Activated naive CD8-positive, alpha-beta T cell treated with anti-CD3 and anti-CD28 coated beads, Interleukin-2, amount 10 ng/mL, durations not matched to agents 7 days and 5 days (primary cell): ENCODE measurements at regions not wholly inside any gene's neighbourhood (a gene's known extent, or its start where the extent isn't known, plus 50 kb on each side); places are given as distances from the start of the nearest gene placed in this dataset.
"Not testable (repeated sequence)": the region's sequence is repeated elsewhere in the genome, so short reads cannot be mapped to it uniquely, and the experiment has no call there.

ENCODE experiments used
- ATAC-seq: fragments of 150-1000 bp; cut with Tn5 transposase; one replicate; pipeline ENCODE4 v1.10.0; 2021; ENCODE audit warnings: low read depth, moderate library complexity
- POLR2A ChIA-PET: fragments of 350-600 bp; sonication (Branson Sonifier 250); formaldehyde crosslinking; loops from one replicate; lab custom pipeline; 2021; ENCODE audit warnings: antibody characterized with exemption; lab: Charles Lee
- DNase-seq: peaks from one replicate; pipeline ENCODE4 v3.0.0; 2021
- H3K27ac Mint-ChIP-seq: one replicate; pipeline ENCODE4 v1.8.0; 2022; ENCODE audit warnings: mild to moderate bottlenecking, mixed read lengths
- H3K27me3 Mint-ChIP-seq: one replicate; pipeline ENCODE4 v1.8.0; 2022; ENCODE audit warnings: mild to moderate bottlenecking, moderate library complexity, mixed read lengths
- H3K36me3 Mint-ChIP-seq: one replicate; pipeline ENCODE4 v1.8.0; 2021; ENCODE audit warnings: mild to moderate bottlenecking, mixed read lengths
- H3K4me1 Mint-ChIP-seq: one replicate; pipeline ENCODE4 v1.8.0; 2021; ENCODE audit warnings: mixed read lengths
- H3K4me3 Mint-ChIP-seq: one replicate; pipeline ENCODE4 v1.8.0; 2022; ENCODE audit warnings: mild to moderate bottlenecking, moderate library complexity, mixed read lengths
- H3K9me3 Mint-ChIP-seq: one replicate; pipeline ENCODE4 v1.8.0; 2021; ENCODE audit warnings: mixed read lengths

DNA sequence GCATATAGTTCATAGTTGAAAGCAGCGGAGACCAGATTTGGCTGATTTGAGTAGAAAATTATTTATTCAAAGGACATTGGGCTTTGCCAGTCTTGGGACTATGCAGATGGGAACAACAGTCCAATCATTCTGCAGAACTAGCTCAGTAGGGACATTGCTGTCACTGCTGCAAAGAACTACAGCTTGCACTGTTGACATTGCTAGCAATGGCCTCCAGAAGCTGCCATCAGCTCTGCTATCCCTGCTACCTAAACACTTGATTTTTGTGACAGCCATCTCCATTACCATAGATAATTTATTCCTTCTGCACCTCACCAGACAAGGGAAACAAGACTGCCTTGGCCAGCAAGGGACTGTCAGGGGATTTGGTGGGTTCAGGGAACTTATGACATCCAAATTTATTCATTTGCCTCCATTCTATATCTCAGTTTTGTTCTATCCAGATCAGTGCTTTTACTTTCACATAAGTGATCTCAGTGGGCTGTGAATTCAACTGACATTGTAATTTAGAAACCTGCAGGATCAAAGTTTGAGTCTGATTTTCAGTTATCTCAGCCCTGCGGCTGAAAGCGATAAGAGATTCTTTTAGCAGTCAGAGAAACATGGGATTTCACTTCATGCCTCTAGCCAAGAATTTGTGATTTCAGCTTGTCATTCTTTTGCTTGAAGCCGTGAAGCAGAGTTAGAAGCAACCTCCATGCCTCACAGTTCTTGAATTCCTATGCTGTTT, 136.7 kb upstream of the FBXO33 start:
- no peaks in the 10 kb centered on the region for H3K27me3 Mint-ChIP-seq
- DNase-seq (no peak), ATAC-seq (no peak)
- H3K36me3 Mint-ChIP-seq: no peaks in the 10 kb centered on the region
- no peaks in the 10 kb centered on the region for H3K4me1 Mint-ChIP-seq
- H3K9me3 Mint-ChIP-seq: peaks cover 6% of the 10 kb centered on the region
- POLR2A ChIA-PET: no interaction called here
- H3K4me3 Mint-ChIP-seq: no peak overlapping the region
- no peak overlapping the region for H3K27ac Mint-ChIP-seq

DNA sequence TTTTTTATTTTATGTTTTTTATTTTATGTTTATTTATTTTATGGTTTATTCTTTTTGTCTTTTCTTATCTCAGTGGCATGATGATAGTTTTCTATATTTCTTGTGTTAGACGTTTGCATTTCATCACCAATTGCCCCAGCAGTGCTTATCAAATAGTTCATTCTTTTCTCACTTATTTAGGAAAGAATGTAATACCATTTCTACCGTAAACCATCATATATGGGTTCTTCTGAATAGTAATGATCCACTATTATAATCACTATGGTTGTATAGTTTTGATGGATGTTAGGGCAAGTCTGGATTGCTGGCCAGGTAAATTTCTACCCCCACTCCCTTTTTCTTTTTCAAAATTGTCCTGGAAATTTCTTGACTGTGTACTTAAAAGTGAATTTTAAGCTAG, 134.6 kb upstream of the FBXO33 start:
- no peak overlapping the region for H3K27ac Mint-ChIP-seq
- no peak overlapping the region for H3K4me3 Mint-ChIP-seq
- no peaks in the 10 kb centered on the region for H3K4me1 Mint-ChIP-seq
- ATAC-seq (no peak), DNase-seq (no peak)
- no peaks in the 10 kb centered on the region for H3K27me3 Mint-ChIP-seq
- H3K9me3 Mint-ChIP-seq: peaks cover 4% of the 10 kb centered on the region
- POLR2A ChIA-PET: no interaction called here
- H3K36me3 Mint-ChIP-seq: no peaks in the 10 kb centered on the region

- Mint-ChIP-seq H3K27me3 (no peaks in the 10 kb centered on the region), H3K4me3 (no peak overlapping the region), H3K36me3 (peaks cover 2% of the 10 kb centered on the region), H3K4me1 (no peaks in the 10 kb centered on the region), H3K9me3 (peaks cover 10% of the 10 kb centered on the region), H3K27ac (no peak overlapping the region)
- DNase-seq: no peak
- no peak for ATAC-seq
- POLR2A ChIA-PET: no interaction called here
Observed at GRCh38 chr14:39563361-39563760, 131.1 kb upstream of the FBXO33 start.

GRCh38 chr14:39562175-39562574, 129.9 kb upstream of the FBXO33 start:
- no peaks in the 10 kb centered on the region for H3K4me1 Mint-ChIP-seq
- no peak overlapping the region for H3K4me3 Mint-ChIP-seq
- no peaks in the 10 kb centered on the region for H3K27me3 Mint-ChIP-seq
- peaks cover 2% of the 10 kb centered on the region for H3K36me3 Mint-ChIP-seq
- H3K9me3 Mint-ChIP-seq: peaks cover 10% of the 10 kb centered on the region
- no peak for ATAC-seq
- POLR2A ChIA-PET: interaction anchor here (0.5 kb wide), 1 partner anchor 130 kb away, joined by 3 read pairs; the partner anchor contains the start of gene FBXO33
- no peak for DNase-seq
- no peak overlapping the region for H3K27ac Mint-ChIP-seq

DNA sequence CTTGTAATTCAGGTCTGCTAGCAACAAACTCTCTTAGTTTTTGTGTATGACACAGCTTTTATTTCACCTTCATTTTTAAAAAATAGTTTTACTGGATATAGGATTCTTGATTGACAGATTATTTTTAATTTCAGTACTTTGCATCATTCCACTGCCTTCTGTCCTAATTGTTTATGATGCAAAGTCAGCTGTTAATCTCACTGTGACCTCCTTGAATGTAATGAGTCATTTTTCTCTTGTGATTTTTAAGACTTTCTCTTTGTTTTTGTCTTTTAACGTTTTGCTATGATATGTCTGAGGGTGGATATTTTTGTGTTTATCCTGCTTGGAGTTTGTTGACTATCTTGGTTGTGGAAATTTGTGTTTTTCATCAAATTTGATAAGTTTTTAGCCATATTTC, 126.3 kb upstream of the FBXO33 start:
- no peaks in the 10 kb centered on the region for H3K4me1 Mint-ChIP-seq
- POLR2A ChIA-PET: no interaction called here
- ATAC-seq: no peak

GRCh38 chr14:39555749-39556148, 123.5 kb upstream of the FBXO33 start:
- Mint-ChIP-seq H3K9me3 (peaks cover 8% of the 10 kb centered on the region), H3K36me3 (peaks cover 2% of the 10 kb centered on the region), H3K4me1 (no peaks in the 10 kb centered on the region), H3K4me3 (no peak overlapping the region), H3K27ac (no peak overlapping the region), H3K27me3 (no peaks in the 10 kb centered on the region)
- DNase-seq (no peak), ATAC-seq (no peak)
- POLR2A ChIA-PET: interaction anchor here (0.6 kb wide), 1 partner anchor 30 kb away, joined by 3 read pairs; no protein-coding TSS in a partner anchor

More for the DNA sequence above, 126.3 kb upstream of the FBXO33 start:
- peaks cover 2% of the 10 kb centered on the region for H3K36me3 Mint-ChIP-seq
- H3K9me3 Mint-ChIP-seq: peaks cover 8% of the 10 kb centered on the region
- H3K4me3 Mint-ChIP-seq: no peak overlapping the region
- H3K27ac Mint-ChIP-seq: no peak overlapping the region
- H3K27me3 Mint-ChIP-seq: no peaks in the 10 kb centered on the region
- DNase-seq: no peak

DNA sequence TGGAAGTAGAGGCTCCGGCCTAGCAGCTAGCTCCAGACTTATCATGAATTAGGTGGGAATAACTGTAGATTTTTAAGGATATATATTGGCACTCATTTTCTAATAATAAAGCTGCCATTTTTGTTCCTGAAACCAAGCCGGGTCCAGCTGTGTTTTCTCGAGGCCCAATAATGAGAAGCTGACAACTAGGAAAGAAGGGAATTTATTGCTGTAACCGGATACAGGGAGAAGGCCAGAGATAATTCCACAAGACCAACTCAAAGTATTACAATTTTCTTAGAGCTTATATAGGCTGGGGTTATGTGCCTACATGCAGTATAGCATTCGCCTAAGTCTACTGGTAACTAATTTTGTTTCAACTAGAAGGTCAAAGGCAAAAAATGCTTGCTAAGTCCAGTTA, 122.3 kb upstream of the FBXO33 start:
- ATAC-seq: no peak
- Mint-ChIP-seq H3K4me1 (no peaks in the 10 kb centered on the region), H3K27ac (no peak overlapping the region), H3K9me3 (peaks cover 8% of the 10 kb centered on the region), H3K27me3 (no peaks in the 10 kb centered on the region), H3K4me3 (no peak overlapping the region), H3K36me3 (peaks cover 2% of the 10 kb centered on the region)
- no peak for DNase-seq
- POLR2A ChIA-PET: no interaction called here

DNA sequence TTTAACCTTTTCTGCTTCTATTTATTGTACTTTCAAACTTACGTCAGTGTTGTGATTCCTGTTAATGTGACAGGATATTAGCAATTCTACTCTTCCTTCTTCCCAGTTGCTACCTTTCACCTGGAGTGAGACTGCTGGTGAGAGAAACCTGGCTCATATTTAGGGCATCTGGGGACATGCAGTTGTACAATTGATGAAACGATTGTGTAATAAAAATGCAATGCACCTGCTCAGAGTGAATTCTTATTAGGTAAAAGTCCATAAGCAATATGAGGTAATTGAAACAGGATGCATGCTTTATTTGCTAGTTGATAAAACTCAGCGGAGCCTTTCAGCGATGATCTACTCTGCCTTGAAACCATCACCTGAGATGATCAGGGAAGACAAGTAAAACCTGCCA, 116.1 kb upstream of the FBXO33 start:
- POLR2A ChIA-PET: no interaction called here
- no peak for ATAC-seq
- peaks cover 3% of the 10 kb centered on the region for H3K9me3 Mint-ChIP-seq

GRCh38 chr14:39547845-39548244, 115.6 kb upstream of the FBXO33 start:
- Mint-ChIP-seq H3K36me3 (no peaks in the 10 kb centered on the region), H3K4me1 (no peaks in the 10 kb centered on the region), H3K9me3 (peaks cover 3% of the 10 kb centered on the region), H3K27ac (no peak overlapping the region), H3K4me3 (no peak overlapping the region), H3K27me3 (no peaks in the 10 kb centered on the region)
- DNase-seq (no peak), ATAC-seq (no peak)
- POLR2A ChIA-PET: no interaction called here

More for the DNA sequence above, 116.1 kb upstream of the FBXO33 start:
- no peaks in the 10 kb centered on the region for H3K4me1 Mint-ChIP-seq
- H3K4me3 Mint-ChIP-seq: no peak overlapping the region
- H3K27me3 Mint-ChIP-seq: no peaks in the 10 kb centered on the region
- H3K36me3 Mint-ChIP-seq: no peaks in the 10 kb centered on the region
- DNase-seq: no peak
- no peak overlapping the region for H3K27ac Mint-ChIP-seq

GRCh38 chr14:39505812-39506211, 73.6 kb upstream of the FBXO33 start:
- ATAC-seq (no peak), DNase-seq (no peak)
- POLR2A ChIA-PET: no interaction called here
- H3K9me3 Mint-ChIP-seq: peaks cover 6% of the 10 kb centered on the region
- no peak overlapping the region for H3K4me3 Mint-ChIP-seq
- H3K4me1 Mint-ChIP-seq: no peaks in the 10 kb centered on the region
- H3K27ac Mint-ChIP-seq: no peak overlapping the region
- no peaks in the 10 kb centered on the region for H3K36me3 Mint-ChIP-seq
- H3K27me3 Mint-ChIP-seq: peaks cover 3% of the 10 kb centered on the region

- H3K27me3 Mint-ChIP-seq: peaks cover 3% of the 10 kb centered on the region
- H3K4me1 Mint-ChIP-seq: no peaks in the 10 kb centered on the region
- no peak for DNase-seq
- no peak for ATAC-seq
- POLR2A ChIA-PET: no interaction called here
- no peaks in the 10 kb centered on the region for H3K36me3 Mint-ChIP-seq
- H3K4me3 Mint-ChIP-seq: no peak overlapping the region
- H3K9me3 Mint-ChIP-seq: peaks cover 10% of the 10 kb centered on the region
- H3K27ac Mint-ChIP-seq: no peak overlapping the region
Observed at GRCh38 chr14:39500253-39500652, 68.0 kb upstream of the FBXO33 start.

DNA sequence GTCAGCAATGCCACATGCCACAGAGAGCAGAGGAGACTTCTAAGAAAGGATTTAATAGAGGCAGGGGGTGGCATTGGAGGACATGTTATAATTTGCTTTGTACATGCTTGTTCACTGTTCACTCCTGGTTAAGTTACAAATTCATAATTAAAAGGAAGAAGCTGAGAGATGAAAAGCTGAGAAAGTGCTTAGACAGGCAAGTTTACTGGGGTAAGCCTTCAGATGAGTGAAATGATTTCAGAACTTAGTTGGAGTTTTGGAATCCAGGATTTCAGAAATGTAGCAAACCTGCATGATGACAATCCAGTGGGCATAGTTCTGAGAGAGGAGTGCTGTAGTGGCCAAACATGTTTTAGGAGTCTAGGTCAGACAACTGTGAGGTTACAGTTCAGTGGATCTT, 67.3 kb upstream of the FBXO33 start:
- Mint-ChIP-seq H3K4me1 (no peaks in the 10 kb centered on the region), H3K27me3 (peaks cover 3% of the 10 kb centered on the region), H3K27ac (no peak overlapping the region), H3K36me3 (no peaks in the 10 kb centered on the region), H3K4me3 (no peak overlapping the region), H3K9me3 (peaks cover 11% of the 10 kb centered on the region)
- POLR2A ChIA-PET: no interaction called here
- DNase-seq (no peak), ATAC-seq (no peak)

GRCh38 chr14:39497677-39498076, 65.4 kb upstream of the FBXO33 start:
- DNase-seq, H3K36me3 Mint-ChIP-seq, H3K4me1 Mint-ChIP-seq, ATAC-seq, H3K4me3 Mint-ChIP-seq, H3K27me3 Mint-ChIP-seq, POLR2A ChIA-PET, H3K27ac Mint-ChIP-seq: not testable (repeated sequence)
- H3K9me3 Mint-ChIP-seq: peaks cover 10% of the 10 kb centered on the region

- H3K4me1 Mint-ChIP-seq: no peaks in the 10 kb centered on the region
- DNase-seq: no peak
- POLR2A ChIA-PET: no interaction called here
- H3K9me3 Mint-ChIP-seq: peaks cover 8% of the 10 kb centered on the region
- H3K27ac Mint-ChIP-seq: no peak overlapping the region
- ATAC-seq: no peak
- no peaks in the 10 kb centered on the region for H3K36me3 Mint-ChIP-seq
- H3K4me3 Mint-ChIP-seq: no peak overlapping the region
- H3K27me3 Mint-ChIP-seq: no peaks in the 10 kb centered on the region
Observed at GRCh38 chr14:39492267-39492666, 60.0 kb upstream of the FBXO33 start.
